ENCODE measurements at regions not wholly inside any gene's neighbourhood (a gene's known extent, or its start where the extent isn't known, plus 50 kb on each side); places are given as distances from the start of the nearest gene placed in this dataset.
"Not testable (repeated sequence)": the region's sequence is repeated elsewhere in the genome, so short reads cannot be mapped to it uniquely, and the experiment has no call there.

DNA sequence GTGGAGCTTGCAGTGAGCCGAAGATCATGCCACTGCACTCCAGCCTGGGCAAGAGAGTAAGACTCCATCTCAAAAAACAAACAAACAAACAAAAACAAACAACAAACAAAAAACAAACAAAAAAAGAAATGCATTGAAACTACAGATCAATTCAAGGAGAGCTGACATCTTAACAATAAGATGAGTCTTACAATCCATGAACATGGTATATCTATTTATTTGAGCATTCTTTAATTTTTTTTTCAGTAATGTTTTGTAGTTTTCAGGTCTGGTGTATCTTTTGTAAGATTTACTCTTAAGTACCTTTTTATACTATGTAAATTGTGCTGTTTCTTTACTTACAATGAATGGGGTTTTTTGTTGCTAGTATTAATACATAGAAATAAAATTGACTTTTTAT is 140.1 kb upstream of the DAPK1 start:
- DNase-seq (ENCODE audit: low read depth in 1 of 2, low spot score in 1 of 2): no peak

DNA sequence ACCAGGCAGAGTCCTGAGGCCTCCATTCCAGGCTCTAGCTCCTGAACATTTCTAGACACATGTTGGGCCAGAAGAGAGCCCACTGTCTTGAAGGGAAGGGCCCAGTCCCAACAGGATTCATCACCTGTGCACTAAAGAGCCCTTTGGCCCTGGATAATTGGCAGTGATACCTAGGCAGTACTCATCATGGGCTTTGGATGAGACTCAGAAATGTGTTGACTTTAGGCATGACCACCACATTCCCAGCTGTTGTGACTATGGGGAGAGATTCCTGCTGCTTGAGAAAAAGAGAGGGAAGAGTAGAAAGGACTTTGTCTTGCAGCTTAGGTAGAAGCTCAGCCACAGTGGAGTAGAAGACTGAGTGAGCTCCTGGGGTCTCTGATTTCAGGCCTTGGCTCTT is 138.4 kb upstream of the DAPK1 start:
- DNase-seq (ENCODE audit: low read depth in 1 of 2, low spot score in 1 of 2): no peak

DNA sequence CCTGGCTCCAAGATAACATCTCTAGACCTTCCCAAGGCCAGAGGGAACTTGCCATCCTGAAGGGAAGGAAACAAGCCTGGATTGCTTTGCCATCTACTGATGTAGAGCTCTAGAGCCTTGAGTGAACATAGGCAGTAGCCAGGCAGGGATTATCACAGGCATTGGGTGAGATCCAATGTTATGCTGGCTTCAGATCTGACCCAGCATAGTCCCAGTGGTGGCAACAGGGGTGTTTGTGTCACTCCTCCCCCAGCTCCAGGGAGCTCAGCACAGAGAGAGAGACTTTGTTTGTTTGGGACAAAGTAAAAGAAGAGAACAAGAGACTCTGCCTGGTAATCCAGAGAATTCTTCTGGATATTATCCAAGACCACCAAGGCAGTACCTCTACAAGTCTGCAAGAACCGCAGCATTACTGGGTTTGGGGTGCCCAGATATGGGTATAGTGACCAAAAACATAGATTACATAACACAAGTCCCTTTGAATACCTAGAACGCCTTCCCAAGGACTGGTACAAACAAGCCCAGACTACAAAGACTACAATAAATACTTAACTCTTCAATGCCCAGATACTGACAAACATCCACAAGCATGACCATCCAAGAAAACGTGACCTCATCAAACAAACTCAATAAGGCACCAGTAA is 137.6 kb upstream of the DAPK1 start:
- DNase-seq (ENCODE audit: low read depth in 1 of 2, low spot score in 1 of 2): no peak

DNA sequence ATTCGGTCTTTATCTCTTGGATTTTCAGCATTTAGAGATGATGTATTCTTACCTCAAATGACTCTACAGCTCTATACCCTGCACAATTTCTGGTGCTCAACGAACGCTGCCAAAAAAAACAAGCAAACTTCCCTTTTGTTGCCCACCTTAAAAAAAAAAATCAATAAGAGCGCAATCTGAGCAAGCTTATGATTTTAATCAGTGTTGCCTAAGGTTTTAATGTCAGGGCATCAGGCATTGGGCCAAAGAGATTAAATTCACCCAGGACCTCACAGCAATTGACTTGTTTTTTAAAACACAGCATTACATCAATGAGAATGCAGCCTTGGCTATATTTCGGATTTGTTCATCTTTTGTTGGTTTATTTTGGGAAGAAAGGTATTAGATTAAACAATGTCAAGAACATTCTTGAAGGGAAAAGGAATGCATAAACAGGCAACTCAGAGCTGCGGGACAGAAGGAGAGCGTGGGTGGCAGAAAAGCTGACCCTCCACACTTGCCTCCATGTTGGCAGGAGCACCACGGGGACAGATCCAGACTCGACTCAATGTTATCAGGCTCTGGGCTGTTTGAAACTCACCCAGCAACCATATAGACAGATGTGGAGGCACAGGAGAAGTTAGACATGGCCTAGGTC is 127.5 kb upstream of the DAPK1 start:
- no peak for DNase-seq (ENCODE audit: low read depth in 1 of 2, low spot score in 1 of 2)

DNA sequence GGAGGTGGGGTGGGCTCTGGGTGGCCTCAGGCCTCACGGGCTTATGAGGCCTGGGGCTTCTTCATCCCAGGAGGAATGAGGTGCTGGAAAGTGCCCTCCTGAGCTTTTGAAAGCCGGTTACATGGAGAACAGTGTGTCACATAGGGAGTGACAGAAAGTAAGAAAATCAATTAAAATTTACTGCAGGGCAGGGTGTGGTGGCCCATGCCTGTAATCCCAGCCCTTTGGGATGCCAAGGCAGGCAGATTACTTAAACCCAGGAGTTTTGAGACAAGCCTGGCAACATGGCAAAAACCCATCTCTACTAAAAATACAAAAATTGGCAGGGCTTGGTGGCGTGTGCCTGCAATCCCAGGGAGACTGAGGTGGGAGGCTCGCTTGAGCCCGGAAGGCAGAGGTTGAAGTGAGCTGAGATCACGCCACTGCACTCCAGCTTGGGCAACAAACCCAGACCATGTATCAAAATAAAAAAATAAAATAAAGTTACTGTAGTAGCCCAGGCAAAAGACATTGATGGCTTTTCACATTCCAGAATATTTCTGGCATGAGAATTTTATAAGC is 125.8 kb upstream of the DAPK1 start:
- no peak for DNase-seq (ENCODE audit: low read depth in 1 of 2, low spot score in 1 of 2)

DNA sequence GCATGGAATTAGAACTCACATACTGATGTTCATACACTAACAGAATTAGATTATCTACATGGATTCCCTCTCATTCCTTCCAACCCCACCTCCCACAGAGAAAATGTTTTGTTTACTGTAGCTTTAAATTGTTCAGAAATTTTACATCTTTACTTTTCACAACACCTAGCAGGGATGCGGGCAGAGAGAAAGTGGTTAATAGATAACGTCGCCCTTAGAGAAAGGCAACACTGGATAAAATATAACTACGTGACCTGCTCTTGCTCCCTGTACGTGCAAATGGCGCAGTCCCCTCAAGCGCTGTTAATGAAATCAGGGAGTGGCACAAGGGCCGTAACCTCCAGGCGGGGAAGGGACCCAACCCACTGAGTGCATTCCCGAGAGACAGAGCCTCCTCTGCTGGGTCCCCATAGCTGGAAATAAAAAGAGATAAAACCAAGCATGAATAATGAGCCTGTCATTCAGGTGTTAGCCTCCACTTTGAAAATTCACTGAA is 125.3 kb upstream of the DAPK1 start:
- no peak for DNase-seq (ENCODE audit: low read depth in 1 of 2, low spot score in 1 of 2)

DNA sequence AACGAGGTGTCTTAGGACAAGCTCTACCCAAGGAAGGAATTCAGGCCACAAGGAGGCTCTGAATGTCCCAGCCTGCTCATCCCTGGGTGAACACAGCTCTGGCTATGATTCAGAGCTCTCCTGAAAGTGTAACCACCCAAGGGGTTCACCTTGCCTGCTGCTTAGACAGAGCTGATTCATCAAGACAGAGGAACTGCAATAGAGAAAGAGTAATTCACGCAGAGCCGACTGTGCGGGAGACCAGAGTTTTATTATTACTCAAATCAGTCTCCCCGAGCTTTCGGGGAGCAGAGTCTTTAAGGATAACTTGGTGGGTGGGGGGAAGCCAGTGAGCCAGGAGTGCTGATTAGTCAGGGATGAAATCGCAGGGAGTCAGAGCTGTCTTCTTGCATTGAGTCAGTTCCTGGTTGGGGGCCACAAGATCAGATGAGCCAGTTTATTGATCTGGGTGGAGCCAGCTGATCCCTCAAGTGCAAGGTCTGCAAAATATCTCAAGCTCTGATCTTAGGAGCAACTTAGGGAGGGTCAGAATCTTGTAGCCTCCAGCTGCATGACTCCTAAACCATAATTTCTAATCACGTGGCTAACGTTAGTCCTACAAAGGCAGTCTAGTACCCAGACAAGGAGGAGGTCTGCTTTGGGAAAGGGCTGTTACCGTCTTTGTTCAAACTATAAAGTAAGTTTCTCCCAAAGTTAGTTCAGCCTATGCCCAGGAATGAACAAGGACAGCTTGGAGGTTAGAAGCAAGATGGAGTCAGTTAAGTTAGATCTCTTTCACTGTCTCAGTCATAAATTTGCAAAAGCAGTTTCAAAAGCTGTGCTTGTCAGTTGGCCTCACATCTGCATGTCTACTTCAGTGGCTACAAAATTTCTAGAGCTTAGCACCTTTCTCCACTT is 123.4 kb upstream of the DAPK1 start:
- DNase-seq (ENCODE audit: low read depth in 1 of 2, low spot score in 1 of 2): peak in 1 of 2 donors; percentile 0

DNA sequence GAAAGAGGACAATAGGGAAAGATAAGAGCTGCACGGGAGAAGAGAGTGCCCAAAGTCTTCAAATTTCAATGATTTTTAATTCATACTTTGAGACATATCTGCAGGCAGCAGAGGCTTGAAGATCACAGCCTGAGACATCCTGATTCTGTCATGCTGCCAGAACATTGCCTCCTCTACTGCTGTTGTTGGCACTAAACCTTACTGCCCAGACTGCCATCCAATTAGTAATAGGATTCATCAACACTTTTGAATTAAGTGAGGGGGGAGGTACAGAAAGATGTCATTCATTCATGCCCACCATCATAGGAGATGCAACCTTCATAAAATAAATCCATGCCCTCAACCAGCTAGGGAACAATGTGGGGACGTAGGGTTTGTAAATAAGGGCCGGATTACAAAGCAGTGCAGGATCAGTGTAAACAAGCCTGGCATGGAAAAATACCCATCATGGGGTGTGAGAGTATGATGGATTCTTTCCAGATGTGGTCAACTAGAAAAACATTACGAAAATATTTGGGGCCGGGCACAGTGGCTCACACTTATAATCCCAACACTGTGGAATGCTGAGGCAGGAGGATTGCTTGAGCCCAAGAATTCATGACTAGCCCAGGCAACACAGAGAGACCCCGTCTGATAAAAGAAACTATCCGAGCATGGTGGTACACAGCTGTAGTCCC is 122.1 kb upstream of the DAPK1 start:
- no peak for DNase-seq (ENCODE audit: low read depth in 1 of 2, low spot score in 1 of 2)

DNA sequence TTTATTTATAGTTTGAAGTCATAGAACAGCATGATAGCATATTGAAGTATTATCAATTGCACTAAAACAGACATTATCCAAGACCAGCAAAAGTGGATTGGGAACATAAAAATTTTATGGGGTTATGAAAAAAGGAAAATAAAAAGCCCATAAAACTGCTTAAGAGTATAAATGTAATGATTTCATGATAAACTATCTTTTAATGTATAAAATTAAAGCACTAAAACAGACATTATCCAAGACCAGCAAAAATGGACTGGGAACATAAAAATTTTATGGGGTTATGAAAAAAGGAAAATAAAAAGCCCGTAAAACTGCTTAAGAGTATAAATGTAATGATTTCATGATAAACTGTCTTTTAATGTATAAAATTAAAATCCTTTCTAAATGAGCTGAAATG is 119.0 kb upstream of the DAPK1 start:
- no peak for DNase-seq (ENCODE audit: low read depth in 1 of 2, low spot score in 1 of 2)

DNA sequence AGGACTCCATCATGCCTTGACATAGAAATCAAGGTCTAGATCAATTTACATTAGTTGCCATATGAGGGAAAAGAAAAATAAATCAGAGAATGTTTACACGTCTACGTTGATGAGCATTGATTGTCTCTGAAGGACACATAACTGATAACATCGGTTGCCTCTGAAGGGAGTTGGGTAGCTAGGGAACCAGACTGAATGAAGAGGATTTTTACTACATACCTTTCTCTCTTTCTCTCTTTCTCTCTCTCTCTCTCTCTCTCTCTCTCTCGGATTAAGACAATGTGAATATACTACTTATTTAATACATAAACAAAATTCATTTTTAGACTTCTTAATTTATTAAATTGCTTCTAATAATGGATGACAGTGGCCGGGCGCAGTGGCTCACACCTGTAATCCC is 118.4 kb upstream of the DAPK1 start:
- DNase-seq (ENCODE audit: low read depth in 1 of 2, low spot score in 1 of 2): no peak

DNA sequence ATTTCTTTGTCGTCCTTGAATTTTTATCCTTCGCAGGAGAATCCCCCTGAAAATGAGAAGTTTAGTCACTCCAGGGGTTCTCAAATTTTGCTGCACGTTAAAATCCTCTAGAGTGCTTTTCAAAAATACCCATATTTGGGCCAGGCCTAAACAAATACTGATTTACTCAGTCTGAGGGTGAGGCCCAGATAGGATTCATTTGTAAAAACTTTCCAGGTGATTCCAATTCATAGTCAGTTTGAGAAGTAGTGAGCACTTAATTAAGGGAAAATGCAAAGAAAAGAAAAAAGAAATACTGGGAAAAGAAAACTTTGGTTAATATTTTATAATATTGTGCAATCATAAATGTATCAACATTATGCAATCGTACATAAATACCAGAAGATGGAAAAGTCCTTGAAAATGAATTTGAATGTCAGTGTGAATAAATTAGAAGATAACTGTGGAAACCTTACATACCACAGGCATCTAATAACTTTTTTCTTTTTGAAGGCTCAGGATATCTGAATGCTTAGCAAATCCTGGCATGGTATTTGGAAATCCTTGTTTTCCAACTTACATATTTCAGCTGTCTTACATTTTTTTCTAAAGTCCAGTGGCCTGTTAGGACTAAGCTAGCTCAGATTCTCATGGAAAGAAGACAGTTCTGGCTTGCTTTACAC is 116.5 kb upstream of the DAPK1 start:
- no peak for DNase-seq (ENCODE audit: low read depth in 1 of 2, low spot score in 1 of 2)

DNA sequence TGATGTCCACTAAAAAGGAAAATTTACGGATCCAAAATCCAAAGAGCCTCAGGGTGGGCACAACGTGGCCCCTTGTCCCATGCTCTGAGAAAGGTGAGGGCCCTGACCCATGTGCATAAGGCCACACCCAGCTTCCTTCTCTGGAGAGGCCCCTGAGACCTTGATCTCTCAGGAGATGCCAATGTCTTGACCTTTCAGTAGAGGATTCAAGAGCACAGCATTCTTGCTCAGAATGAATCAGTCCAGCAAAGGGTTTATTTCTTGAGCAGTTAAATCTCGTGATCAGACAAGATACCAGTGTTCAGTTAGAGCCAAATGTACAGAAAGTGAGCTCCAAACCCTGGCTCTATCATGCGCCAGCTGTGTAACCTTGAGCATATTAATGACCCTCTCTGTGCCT is 115.9 kb upstream of the DAPK1 start:
- DNase-seq (ENCODE audit: low read depth in 1 of 2, low spot score in 1 of 2): no peak

DNA sequence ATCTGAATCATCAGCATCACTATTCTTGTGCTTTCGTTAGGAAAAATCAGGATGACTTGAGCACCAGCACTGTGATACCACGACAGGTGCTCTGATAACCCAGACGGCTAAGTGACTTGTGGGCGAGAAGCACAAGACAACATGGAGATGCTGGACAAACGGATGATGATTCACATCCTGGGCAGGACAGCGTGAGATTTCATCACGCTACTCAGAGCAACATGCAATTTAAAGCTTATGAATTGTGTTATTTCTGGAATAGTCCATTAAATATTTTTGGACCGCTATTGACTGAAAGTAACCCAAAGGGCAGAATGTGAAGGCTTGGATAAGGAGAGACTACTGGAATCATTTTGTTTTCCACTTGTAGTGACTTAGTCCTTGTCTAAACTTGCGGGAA is 114.8 kb upstream of the DAPK1 start:
- DNase-seq (ENCODE audit: low read depth in 1 of 2, low spot score in 1 of 2): no peak

DNA sequence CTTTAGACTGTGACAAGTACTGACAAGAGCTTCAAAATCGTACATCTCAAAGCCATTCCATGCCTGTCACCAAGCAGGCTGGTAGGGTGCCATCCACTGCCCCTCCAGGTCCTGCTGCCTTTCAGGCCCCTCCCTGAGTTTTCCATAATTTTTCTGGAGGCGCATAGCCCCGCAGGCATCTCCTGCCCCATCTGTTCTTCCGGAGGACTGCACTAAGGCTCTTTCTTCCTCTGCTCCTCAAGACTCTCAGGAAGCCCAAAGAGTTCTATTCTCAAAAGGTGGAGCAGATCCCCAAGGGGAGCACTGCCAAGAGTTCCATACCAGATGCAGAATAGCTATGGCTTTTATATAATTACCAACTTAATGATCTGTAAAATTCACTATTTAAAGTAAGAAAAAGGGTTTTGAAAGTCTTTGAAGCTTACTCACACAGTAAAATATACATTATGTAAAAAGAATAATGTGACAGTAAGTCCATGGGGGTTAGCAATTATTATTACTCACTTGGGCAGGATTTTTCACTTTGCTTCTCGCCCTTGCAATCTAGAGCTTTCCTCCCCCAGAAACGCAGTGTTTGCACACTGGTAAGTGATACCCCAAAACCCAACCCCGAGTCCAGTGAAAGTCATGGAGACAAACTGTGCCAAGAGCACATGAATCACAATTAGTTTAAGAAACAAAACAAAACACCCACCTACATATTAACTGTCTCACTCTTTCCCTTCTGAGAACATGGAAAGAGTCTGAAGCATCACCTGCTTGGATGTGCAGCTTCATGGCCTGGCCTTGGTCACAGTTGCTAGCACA is 114.1 kb upstream of the DAPK1 start:
- no peak for DNase-seq (ENCODE audit: low read depth in 1 of 2, low spot score in 1 of 2)

DNA sequence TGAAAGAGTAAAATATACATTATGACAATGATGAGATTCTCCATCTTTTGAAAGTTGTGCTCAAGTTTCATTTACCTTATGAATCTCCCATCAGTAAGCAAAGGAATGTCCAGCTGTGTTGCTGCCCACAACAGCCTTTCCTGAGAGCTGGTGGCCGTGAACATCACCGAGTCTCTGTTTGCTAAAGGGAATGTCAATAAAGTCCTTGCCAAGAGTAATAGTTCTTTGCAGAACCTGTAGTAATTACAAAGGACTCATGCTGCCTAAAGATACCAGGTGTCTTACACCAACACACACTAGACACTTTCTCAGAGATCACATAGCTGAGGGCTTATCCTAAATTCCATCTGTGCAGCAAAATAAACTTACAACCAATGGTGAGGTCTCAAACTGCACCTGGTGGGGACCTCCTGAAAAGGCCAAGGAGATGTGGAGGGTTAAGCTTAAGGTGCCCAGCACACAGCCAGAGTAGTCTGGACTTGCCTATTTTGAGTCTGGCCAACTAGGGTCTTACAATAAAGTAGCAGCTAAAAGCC is 111.1 kb upstream of the DAPK1 start:
- DNase-seq (ENCODE audit: low read depth in 1 of 2, low spot score in 1 of 2): no peak

DNA sequence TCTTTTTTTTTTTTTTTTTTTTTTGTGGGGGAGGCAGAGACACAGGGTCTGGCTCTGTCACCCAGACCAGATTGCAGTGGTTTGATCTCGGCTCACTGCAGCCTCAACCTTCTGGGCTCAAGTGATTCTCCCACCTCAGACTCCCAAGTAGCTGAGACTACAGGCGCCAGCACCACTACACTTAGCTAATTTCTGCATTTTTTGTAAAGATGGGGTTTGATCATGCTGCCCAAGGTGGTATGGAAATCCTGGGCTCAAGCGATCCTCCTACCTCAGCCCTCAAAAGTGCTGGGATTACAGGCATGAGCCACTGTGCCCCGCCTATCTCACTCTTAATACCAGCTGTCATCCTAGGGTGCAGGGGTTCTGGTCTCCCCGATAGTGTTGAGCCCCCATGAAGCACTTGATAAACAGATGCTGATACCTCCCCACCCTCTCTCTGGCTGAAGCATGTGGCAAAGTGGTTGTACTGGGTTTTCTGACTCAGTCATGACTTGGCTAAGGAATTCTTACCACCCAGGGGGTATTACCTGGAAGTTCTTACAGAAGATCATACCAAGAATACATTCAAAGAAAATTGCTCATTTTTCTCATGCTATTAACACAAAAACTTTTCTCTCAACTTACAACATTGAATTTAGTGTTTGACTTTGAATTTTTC is 110.2 kb upstream of the DAPK1 start:
- DNase-seq (ENCODE audit: low read depth in 1 of 2, low spot score in 1 of 2): no peak

DNA sequence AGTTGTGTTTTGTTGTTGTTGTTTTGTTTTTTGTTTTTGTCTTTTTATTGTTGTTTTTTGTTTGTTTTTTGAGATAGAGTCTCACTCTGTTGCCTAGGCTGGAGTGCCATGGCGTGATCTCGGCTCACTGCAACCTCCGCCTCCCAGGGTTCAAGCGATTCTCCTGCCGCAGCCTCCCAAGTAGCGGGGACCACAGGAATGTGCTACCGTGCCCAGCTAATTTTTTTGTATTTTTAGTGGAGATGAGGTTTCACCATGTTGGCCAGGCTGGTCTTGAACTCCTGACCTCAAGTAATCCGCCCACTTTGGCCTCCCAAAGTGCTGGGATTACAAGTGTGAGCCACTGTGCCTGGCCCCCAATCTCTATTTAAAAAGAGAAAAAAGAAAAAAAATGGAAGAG is 109.0 kb upstream of the DAPK1 start:
- not testable (repeated sequence) for DNase-seq (ENCODE audit: low read depth in 1 of 2, low spot score in 1 of 2)

DNA sequence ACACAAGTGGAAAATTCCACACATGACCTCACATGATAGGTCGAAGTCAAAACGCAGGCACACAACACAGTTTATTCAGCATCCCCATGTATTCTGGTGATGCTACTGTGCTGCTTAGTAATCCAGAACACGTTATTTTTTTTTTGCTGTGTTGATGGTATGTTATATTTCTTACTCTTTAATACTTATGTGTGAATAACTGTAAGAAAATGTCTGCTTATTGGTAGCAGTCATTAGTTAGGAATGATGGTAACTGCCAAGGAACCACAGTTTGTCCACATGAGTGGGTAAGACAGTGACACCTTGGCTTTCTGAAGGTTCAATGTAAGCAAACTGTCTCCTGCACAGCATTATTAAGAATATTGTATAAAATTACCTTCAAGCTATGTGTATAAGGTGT is 107.7 kb upstream of the DAPK1 start:
- DNase-seq (ENCODE audit: low read depth in 1 of 2, low spot score in 1 of 2): no peak

DNA sequence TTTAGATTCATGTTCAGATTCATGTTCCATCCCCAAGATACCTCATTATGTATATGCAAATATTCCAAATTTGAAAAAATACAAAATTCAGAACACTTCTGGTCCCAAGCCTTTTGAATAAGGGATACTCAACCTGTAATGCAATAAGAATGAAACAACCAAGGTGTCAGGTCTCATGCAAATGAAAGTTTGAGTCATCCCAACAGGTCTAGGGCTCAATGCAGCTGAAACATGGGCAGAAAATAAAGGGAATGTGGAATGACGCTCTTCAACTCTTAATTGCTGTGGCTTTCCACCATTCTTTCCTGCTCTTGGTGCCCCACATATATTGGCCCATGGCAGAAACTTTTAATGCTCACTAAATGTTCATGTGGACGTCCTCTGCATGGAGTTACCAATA is 107.3 kb upstream of the DAPK1 start:
- DNase-seq (ENCODE audit: low read depth in 1 of 2, low spot score in 1 of 2): no peak

All from activated T-helper 1 cell treated with anti-CD3 and anti-CD28 coated beads, Interleukin-2, amount 50 U/mL, for 16 hours (primary cell).